Hematopoietic multipotent progenitor cell (in vitro differentiated cells): ENCODE measurements at regions not wholly inside any gene's neighbourhood (a gene's known extent, or its start where the extent isn't known, plus 50 kb on each side); places are given as distances from the start of the nearest gene placed in this dataset.

Source experiments
- DNase-seq, 3 donors: peaks; one replicate each; pipeline ENCODE4 v3.0.0-alpha.2; 2011 to 2015; ENCODE audit warnings: low read depth in 2 of 3, low spot score in 2 of 3

GRCh38 chr18:42137693-42138375 lies 182.8 kb downstream of the PIK3C3 start:
- no peak for DNase-seq

GRCh38 chr18:42141439-42141838 lies 186.4 kb downstream of the PIK3C3 start:
- DNase-seq = no peak

GRCh38 chr18:42155024-42155423 lies 200.0 kb downstream of the PIK3C3 start:
- DNase-seq = no peak

- no peak for DNase-seq
Measured at GRCh38 chr18:42156281-42156680, 201.2 kb downstream of the PIK3C3 start.

GRCh38 chr18:42157420-42157819 lies 202.4 kb downstream of the PIK3C3 start:
- no peak for DNase-seq

GRCh38 chr18:42157878-42158277 lies 202.8 kb downstream of the PIK3C3 start:
- no peak for DNase-seq

GRCh38 chr18:42159146-42159545 lies 204.1 kb downstream of the PIK3C3 start:
- no peak for DNase-seq

GRCh38 chr18:42163321-42163720 lies 208.3 kb downstream of the PIK3C3 start:
- no peak for DNase-seq

- DNase-seq = no peak
Measured at GRCh38 chr18:42164556-42164955, 209.5 kb downstream of the PIK3C3 start.

GRCh38 chr18:42165922-42166513 lies 211.0 kb downstream of the PIK3C3 start:
- no peak for DNase-seq

GRCh38 chr18:42168487-42168886 lies 213.5 kb downstream of the PIK3C3 start:
- no peak for DNase-seq

- no peak for DNase-seq
Measured at GRCh38 chr18:42168907-42169306, 213.9 kb downstream of the PIK3C3 start.

GRCh38 chr18:42174909-42175308 lies 219.9 kb downstream of the PIK3C3 start:
- peak in 1 of 3 donors; percentile 0 for DNase-seq

GRCh38 chr18:42176599-42176998 lies 221.6 kb downstream of the PIK3C3 start:
- no peak for DNase-seq

- DNase-seq = no peak
Measured at GRCh38 chr18:42177390-42177789, 222.4 kb downstream of the PIK3C3 start.

- DNase-seq = no peak
Measured at GRCh38 chr18:42178376-42179080, 223.5 kb downstream of the PIK3C3 start.

GRCh38 chr18:42179542-42180121 lies 224.6 kb downstream of the PIK3C3 start:
- DNase-seq = no peak

- DNase-seq = no peak
Measured at GRCh38 chr18:42181474-42181873, 226.4 kb downstream of the PIK3C3 start.

GRCh38 chr18:42182728-42183700 lies 228.0 kb downstream of the PIK3C3 start:
- no peak for DNase-seq

- no peak for DNase-seq
Measured at GRCh38 chr18:42183746-42184145, 228.7 kb downstream of the PIK3C3 start.
